HCT116 (cell line): ENCODE measurements at regions not wholly inside any gene's neighbourhood (a gene's known extent, or its start where the extent isn't known, plus 50 kb on each side); places are given as distances from the start of the nearest gene placed in this dataset.

Experiments
- ATAC-seq: fragments of 200-7000 bp; cut with Tn5 transposase; 2 replicates; pipeline ENCODE4 v1.9.1; 2020; ENCODE audit warnings: mild to moderate bottlenecking, moderate library complexity
- BruUV-seq: library from RNA; stranded (reverse); fragments of 400-500 nt; replicated peaks from 2 replicates; lab custom pipeline; 2021; lab: Mats Ljungman, UMichigan
- CTCF ChIA-PET: fragments of 300-600 bp; sonication (Branson Sonifier 250); formaldehyde crosslinking; loops from one replicate; lab custom pipeline; 2021; ENCODE audit warnings: antibody characterized with exemption; lab: Charles Lee
- POLR2A ChIA-PET: fragments of 300-600, 350-600 bp; sonication (Branson Sonifier 250); formaldehyde crosslinking; loops from one replicate; lab custom pipeline; 2021; ENCODE audit warnings: antibody characterized with exemption; lab: Charles Lee
- RAD21 ChIA-PET, 2 experiments: fragments of 300-600 bp; sonication (Branson Sonifier 250); formaldehyde crosslinking; loops; one replicate each; lab custom pipeline; 2023; ENCODE audit warnings: low total read pairs in 2 of 2; ENCODE audit not compliant: uncharacterized antibody in 2 of 2, unreplicated experiment in 2 of 2, low non-redundant PET in 1 of 2; lab: Charles Lee
- DNase-seq: peaks from one replicate; pipeline ENCODE4 v3.0.0-alpha.2; 2010; ENCODE audit warnings: low read depth, low spot score
- H2AFZ ChIP-seq: fragments of 200-600 bp; shearing (Covaris generic), sonication (generic); 2 replicates; pipeline ENCODE4 v1.6.1; 2017; ENCODE audit warnings: low read depth, mixed run types, mixed read lengths, antibody characterized with exemption, low read length; ENCODE audit not compliant: poor library complexity, severe bottlenecking
- H3K27ac ChIP-seq: 2 replicates; pipeline ENCODE4 v1.5.1; 2012; ENCODE audit warnings: low read depth, low read length
- H3K27me3 ChIP-seq: fragments of 200-600 bp; sonication (generic); 2 replicates; pipeline ENCODE4 v1.6.1; 2016; ENCODE audit warnings: mixed run types, low read length, mixed read lengths; ENCODE audit not compliant: insufficient read depth
- H3K36me3 ChIP-seq, 2 experiments: fragments of 200-500 bp in 1 of 2; fragments of 200-600 bp in 1 of 2; sonication (Bioruptor generic) in 1 of 2; sonication (generic) in 1 of 2; 2 replicates each; pipeline versions ENCODE4 v1.5.1 to v1.6.1; 2014 to 2016; ENCODE audit warnings: low read length in 2 of 2, inconsistent platforms in 1 of 2, mixed read lengths in 1 of 2, mixed run types in 1 of 2; ENCODE audit not compliant: insufficient read depth in 2 of 2, control insufficient read depth in 1 of 2
- H3K4me1 ChIP-seq, 2 experiments: fragments of 200-600 bp in 1 of 2; sonication (generic) in 1 of 2; 2 replicates each; pipeline versions ENCODE4 v1.5.1 to v1.6.1; 2012 to 2017; ENCODE audit warnings: low read length in 2 of 2, inconsistent platforms in 1 of 2, mild to moderate bottlenecking in 1 of 2, mixed read lengths in 1 of 2, mixed run types in 1 of 2, moderate library complexity in 1 of 2; ENCODE audit not compliant: insufficient read depth in 2 of 2, control insufficient read depth in 1 of 2
- H3K4me2 ChIP-seq: fragments of 200-600 bp; sonication (generic); 2 replicates; pipeline ENCODE4 v1.6.1; 2017; ENCODE audit warnings: mixed run types, low read length, mixed read lengths
- H3K4me3 ChIP-seq, 2 experiments: fragments of 200-600 bp in 1 of 2; sonication (generic) in 1 of 2; replicated peaks in 1 of 2; 2 replicates each; pipeline ENCODE4 v1.5.1; 2011 to 2016; ENCODE audit warnings: low read length in 2 of 2, control low read depth in 1 of 2, low read depth in 1 of 2, mild to moderate bottlenecking in 1 of 2, mixed read lengths in 1 of 2, mixed run types in 1 of 2
- H3K79me2 ChIP-seq: fragments of 200-600 bp; sonication (generic); 2 replicates; pipeline ENCODE4 v1.6.1; 2017; ENCODE audit warnings: mild to moderate bottlenecking, mixed run types, low read length, moderate library complexity, mixed read lengths; ENCODE audit not compliant: insufficient read depth
- H3K9ac ChIP-seq: fragments of 200-600 bp; sonication (generic); 2 replicates; pipeline ENCODE4 v1.6.1; 2016; ENCODE audit warnings: low read length, mixed read lengths
- H3K9me2 ChIP-seq: fragments of 200-600 bp; sonication (generic), shearing (Covaris generic); 2 replicates; pipeline ENCODE4 v1.6.1; 2017; ENCODE audit warnings: mixed run types, mild to moderate bottlenecking, moderate library complexity; ENCODE audit not compliant: insufficient read depth
- H3K9me3 ChIP-seq, 2 experiments: fragments of 200-500 bp in 1 of 2; fragments of 200-600 bp in 1 of 2; sonication (Bioruptor generic) in 1 of 2; sonication (generic) in 1 of 2; 2 replicates each; pipeline ENCODE4 v1.6.1; 2014 to 2017; ENCODE audit warnings: low read length in 2 of 2, mixed read lengths in 2 of 2, inconsistent platforms in 1 of 2, low read depth in 1 of 2, mild to moderate bottlenecking in 1 of 2, mixed run types in 1 of 2, moderate library complexity in 1 of 2; ENCODE audit not compliant: control insufficient read depth in 1 of 2, insufficient read depth in 1 of 2
- H4K20me1 ChIP-seq: fragments of 200-600 bp; sonication (generic), shearing (Covaris generic); 2 replicates; pipeline ENCODE4 v1.6.1; 2017; ENCODE audit warnings: mixed run types, mild to moderate bottlenecking, moderate library complexity; ENCODE audit not compliant: insufficient read depth
- ATF3 ChIP-seq: IDR thresholded peaks from 2 replicates; pipeline ENCODE4 v1.6.1; 2012
- CEBPB ChIP-seq: IDR thresholded peaks from 2 replicates; pipeline ENCODE4 v1.6.1; 2012; ENCODE audit warnings: low read depth
- ELF1 ChIP-seq: IDR thresholded peaks from 2 replicates; pipeline ENCODE4 v1.6.1; 2012; ENCODE audit warnings: low read depth, borderline replicate concordance
- EZH2 ChIP-seq: fragments of 200-600 bp; sonication (generic); IDR thresholded peaks from 2 replicates; pipeline ENCODE4 v1.6.1; 2017; ENCODE audit warnings: antibody characterized with exemption, mixed run types
- EZH2phosphoT487 ChIP-seq: fragments of 200-600 bp; IDR thresholded peaks from 2 replicates; pipeline ENCODE4 v1.6.1; 2018; ENCODE audit warnings: antibody characterized with exemption, borderline replicate concordance
- POLR2A ChIP-seq: IDR thresholded peaks from 2 replicates; pipeline ENCODE4 v1.7.0; 2011; ENCODE audit warnings: borderline replicate concordance; ENCODE audit not compliant: insufficient read depth, insufficient read length; ENCODE audit errors: extremely low read depth
- RAD21 ChIP-seq: IDR thresholded peaks from 2 replicates; pipeline ENCODE4 v1.6.1; 2012; ENCODE audit warnings: low read depth, mild to moderate bottlenecking
- REST ChIP-seq: IDR thresholded peaks from 2 replicates; pipeline ENCODE4 v1.6.1; 2012; ENCODE audit warnings: low read depth
- SIN3A ChIP-seq: IDR thresholded peaks from 2 replicates; pipeline ENCODE4 v1.6.1; 2012; ENCODE audit warnings: low read depth
- SRF ChIP-seq: IDR thresholded peaks from 2 replicates; pipeline ENCODE4 v1.6.1; 2012; ENCODE audit warnings: low read depth
- ZFX ChIP-seq: fragments of 450-650 bp; IDR thresholded peaks from 2 replicates; pipeline ENCODE4 v1.6.1; 2017
- ZNF274 ChIP-seq: fragments of 200-500 bp; sonication (Bioruptor generic); IDR thresholded peaks from 2 replicates; pipeline ENCODE4 v1.6.1; 2014; ENCODE audit warnings: mild to moderate bottlenecking, low read depth, low read length, inconsistent platforms
- intact Hi-C: fragments of 100-400 bp; cut with micrococcal nuclease; formaldehyde crosslinking; loops from 2 replicates; pipeline ENCODE4 v1.10.0; 2022
- TF ChIP-seq, protein P1 (sequence below): IDR thresholded peaks from 2 replicates; pipeline ENCODE4 v1.6.1; 2012

DNA sequence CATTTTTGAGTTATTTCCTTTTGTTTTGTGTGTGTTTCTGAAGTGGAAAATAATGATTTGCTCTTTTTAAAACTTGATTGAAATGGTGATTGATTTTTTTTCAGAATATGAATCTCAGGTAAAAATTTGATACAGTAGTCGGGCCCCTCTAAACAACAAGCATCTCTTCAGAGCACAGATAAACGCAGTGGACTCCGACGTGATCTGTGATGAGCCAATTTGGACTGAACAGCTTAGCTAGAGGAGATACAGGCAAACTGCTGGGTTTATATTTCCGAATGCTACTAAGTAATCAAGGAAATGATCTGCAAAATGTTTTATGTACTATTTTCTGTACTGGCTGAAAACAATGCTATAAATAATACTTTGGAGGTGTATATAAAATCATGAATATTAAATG, 705.7 kb upstream of the RGS18 start:
- Histone ChIP-seq H3K4me3 (no peak overlapping the region), H3K9me2 (no peaks in the 10 kb centered on the region), H3K27ac (no peak overlapping the region), H2AFZ (no peak overlapping the region), H3K4me2 (no peak overlapping the region), H3K36me3 (no peaks in the 10 kb centered on the region), H3K4me1 (no peaks in the 10 kb centered on the region), H3K9me3 (no peaks in the 10 kb centered on the region), H3K27me3 (no peaks in the 10 kb centered on the region), H3K79me2 (no peaks in the 10 kb centered on the region), H4K20me1 (no peaks in the 10 kb centered on the region), H3K9ac (no peak overlapping the region)
- no TSS peak for BruUV-seq
- intact Hi-C loops = no loop called here
- TF ChIP-seq RAD21 (no peak), SRF (no peak), ZNF274 (no peak), REST (no peak), EZH2phosphoT487 (no peak), SIN3A (no peak), CEBPB (no peak), ELF1 (no peak), ATF3 (no peak), EZH2 (no peak), ZFX (no peak), POLR2A (no peak)
- TF ChIP-seq, protein P1, sequence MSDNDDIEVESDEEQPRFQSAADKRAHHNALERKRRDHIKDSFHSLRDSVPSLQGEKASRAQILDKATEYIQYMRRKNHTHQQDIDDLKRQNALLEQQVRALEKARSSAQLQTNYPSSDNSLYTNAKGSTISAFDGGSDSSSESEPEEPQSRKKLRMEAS = no peak
- ATAC-seq (no peak), DNase-seq (no peak)
- CTCF ChIA-PET = no interaction called here
- POLR2A ChIA-PET = no interaction called here
- RAD21 ChIA-PET = no interaction called here
